MM.1S (cell line): ENCODE measurements at regions not wholly inside any gene's neighbourhood (a gene's known extent, or its start where the extent isn't known, plus 50 kb on each side); places are given as distances from the start of the nearest gene placed in this dataset.

ENCODE experiments used
- DNase-seq: peaks from one replicate; pipeline ENCODE4 v3.0.0-alpha.2; 2015
- H2AFZ ChIP-seq: fragments of 300-600 bp; sonication (generic); 2 replicates; pipeline ENCODE4 v1.6.0; 2016; ENCODE audit warnings: antibody characterized with exemption, low read length
- H3F3A ChIP-seq: fragments of 300-600 bp; sonication (generic); 2 replicates; pipeline ENCODE4 v1.6.1; 2016; ENCODE audit warnings: mild to moderate bottlenecking, antibody characterized with exemption, low read length, moderate library complexity, mixed read lengths; ENCODE audit not compliant: insufficient read depth
- H3K27ac ChIP-seq: fragments of 300-600 bp; sonication (generic); 2 replicates; pipeline ENCODE4 v1.5.1; 2016; ENCODE audit warnings: mild to moderate bottlenecking, low read length
- H3K27me3 ChIP-seq: fragments of 300-600 bp; sonication (generic); replicated peaks from 2 replicates; pipeline ENCODE4 v1.6.0; 2016; ENCODE audit warnings: low read length; ENCODE audit not compliant: insufficient read depth
- H3K36me3 ChIP-seq: fragments of 300-600 bp; sonication (generic); replicated peaks from 2 replicates; pipeline ENCODE4 v1.6.1; 2016; ENCODE audit warnings: mild to moderate bottlenecking, low read length, mixed read lengths; ENCODE audit not compliant: insufficient read depth
- H3K4me1 ChIP-seq: fragments of 300-600 bp; sonication (generic); 2 replicates; pipeline ENCODE4 v1.6.1; 2016; ENCODE audit warnings: low read length, mixed read lengths
- H3K4me2 ChIP-seq: fragments of 300-600 bp; sonication (generic); 2 replicates; pipeline ENCODE4 v1.6.0; 2016; ENCODE audit warnings: low read depth, low read length
- H3K4me3 ChIP-seq: fragments of 300-600 bp; sonication (generic); 2 replicates; pipeline ENCODE4 v1.5.1; 2016; ENCODE audit warnings: low read length, mixed read lengths
- H3K79me2 ChIP-seq: fragments of 300-600 bp; sonication (generic); 2 replicates; pipeline ENCODE4 v1.6.1; 2016; ENCODE audit warnings: mixed run types, low read length, mixed read lengths
- H3K9ac ChIP-seq: fragments of 300-600 bp; sonication (generic); 2 replicates; pipeline ENCODE4 v1.6.1; 2016; ENCODE audit warnings: low read length, mixed read lengths
- H3K9me2 ChIP-seq: fragments of 300-600 bp; sonication (generic); replicated peaks from 2 replicates; pipeline ENCODE4 v1.6.1; 2016; ENCODE audit warnings: mild to moderate bottlenecking, low read length, mixed read lengths; ENCODE audit not compliant: insufficient read depth
- H3K9me3 ChIP-seq: fragments of 300-600 bp; sonication (generic); replicated peaks from 2 replicates; pipeline ENCODE4 v1.6.1; 2016; ENCODE audit warnings: mild to moderate bottlenecking, low read length, mixed read lengths; ENCODE audit not compliant: insufficient read depth
- H4K20me1 ChIP-seq: fragments of 300-600 bp; sonication (generic); 2 replicates; pipeline ENCODE4 v1.6.1; 2016; ENCODE audit warnings: mild to moderate bottlenecking, low read length, moderate library complexity, mixed read lengths; ENCODE audit not compliant: insufficient read depth
- EZH2 ChIP-seq: fragments of 300-600 bp; sonication (generic); optimal IDR thresholded peaks from 2 replicates; pipeline ENCODE3; 2017; ENCODE audit warnings: low read depth, mild to moderate bottlenecking, antibody characterized with exemption, low read length, mixed read lengths
- EZH2phosphoT487 ChIP-seq: fragments of 300-600 bp; sonication (generic); IDR thresholded peaks from 2 replicates; pipeline ENCODE4 v1.6.1; 2018; ENCODE audit warnings: antibody characterized with exemption, low read length
- TF ChIP-seq, protein P1 (sequence below): fragments of 300-600 bp; sonication (generic); IDR thresholded peaks from 2 replicates; pipeline ENCODE4 v1.5.1; 2016; ENCODE audit warnings: antibody characterized with exemption, low read length, mixed read lengths

DNA sequence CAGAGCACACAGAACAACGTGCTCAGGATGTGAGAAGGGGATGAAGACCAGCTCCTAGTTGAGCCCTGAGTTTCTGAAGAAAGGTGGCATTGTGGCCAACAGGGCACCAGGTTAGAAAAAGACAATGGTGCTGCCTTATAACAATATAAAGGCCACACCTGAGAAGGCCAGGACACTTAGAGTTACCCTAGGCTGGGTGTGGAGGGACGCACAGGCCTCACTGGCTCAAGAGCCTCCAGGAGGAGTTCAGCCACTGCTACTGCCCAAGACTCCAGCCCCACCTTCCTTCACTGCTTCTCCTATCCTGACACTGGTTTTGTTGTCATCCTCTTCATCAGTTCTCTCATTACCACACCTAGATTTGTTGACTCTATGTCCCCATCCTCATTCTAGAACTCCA is 55.2 kb upstream of the BEND6 start:
- no peak overlapping the region for H3K4me3 ChIP-seq
- TF ChIP-seq EZH2, result no peak
- TF ChIP-seq EZH2phosphoT487, result no peak
- TF ChIP-seq, protein P1, sequence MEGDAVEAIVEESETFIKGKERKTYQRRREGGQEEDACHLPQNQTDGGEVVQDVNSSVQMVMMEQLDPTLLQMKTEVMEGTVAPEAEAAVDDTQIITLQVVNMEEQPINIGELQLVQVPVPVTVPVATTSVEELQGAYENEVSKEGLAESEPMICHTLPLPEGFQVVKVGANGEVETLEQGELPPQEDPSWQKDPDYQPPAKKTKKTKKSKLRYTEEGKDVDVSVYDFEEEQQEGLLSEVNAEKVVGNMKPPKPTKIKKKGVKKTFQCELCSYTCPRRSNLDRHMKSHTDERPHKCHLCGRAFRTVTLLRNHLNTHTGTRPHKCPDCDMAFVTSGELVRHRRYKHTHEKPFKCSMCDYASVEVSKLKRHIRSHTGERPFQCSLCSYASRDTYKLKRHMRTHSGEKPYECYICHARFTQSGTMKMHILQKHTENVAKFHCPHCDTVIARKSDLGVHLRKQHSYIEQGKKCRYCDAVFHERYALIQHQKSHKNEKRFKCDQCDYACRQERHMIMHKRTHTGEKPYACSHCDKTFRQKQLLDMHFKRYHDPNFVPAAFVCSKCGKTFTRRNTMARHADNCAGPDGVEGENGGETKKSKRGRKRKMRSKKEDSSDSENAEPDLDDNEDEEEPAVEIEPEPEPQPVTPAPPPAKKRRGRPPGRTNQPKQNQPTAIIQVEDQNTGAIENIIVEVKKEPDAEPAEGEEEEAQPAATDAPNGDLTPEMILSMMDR, result no peak
- no peaks in the 10 kb centered on the region for H3F3A ChIP-seq
- no peaks in the 10 kb centered on the region for H3K9me3 ChIP-seq
- H4K20me1 ChIP-seq, result no peaks in the 10 kb centered on the region
- no peaks in the 10 kb centered on the region for H3K36me3 ChIP-seq
- no peak overlapping the region for H3K27ac ChIP-seq
- H2AFZ ChIP-seq, result no peak overlapping the region
- DNase-seq, result no peak
- H3K4me1 ChIP-seq, result no peaks in the 10 kb centered on the region
- H3K9me2 ChIP-seq, result no peaks in the 10 kb centered on the region
- H3K4me2 ChIP-seq, result no peak overlapping the region
- no peaks in the 10 kb centered on the region for H3K27me3 ChIP-seq
- H3K9ac ChIP-seq, result no peak overlapping the region
- no peaks in the 10 kb centered on the region for H3K79me2 ChIP-seq

DNA sequence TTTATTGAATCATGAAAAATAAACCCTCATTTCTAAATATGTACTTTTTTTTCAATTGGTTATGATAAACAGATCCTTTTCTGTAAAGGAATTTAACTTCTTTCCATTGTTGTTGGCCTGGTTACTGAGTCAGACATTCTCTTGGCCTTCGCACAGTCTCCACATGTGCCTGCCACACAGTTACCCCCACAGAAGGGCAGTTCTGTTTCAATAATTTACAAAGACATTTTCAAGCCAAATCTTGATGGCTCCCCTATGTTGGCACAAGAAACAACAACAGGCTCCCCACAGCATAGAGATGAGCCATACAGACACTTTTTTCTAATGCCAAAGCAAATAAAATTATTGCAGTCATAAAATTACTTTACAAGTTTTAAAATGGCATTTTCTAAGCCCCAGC is 55.6 kb upstream of the BEND6 start:
- H3F3A ChIP-seq, result no peaks in the 10 kb centered on the region
- no peaks in the 10 kb centered on the region for H3K79me2 ChIP-seq
- no peak overlapping the region for H3K9ac ChIP-seq
- no peaks in the 10 kb centered on the region for H3K9me2 ChIP-seq
- H3K27me3 ChIP-seq, result no peaks in the 10 kb centered on the region
- H3K9me3 ChIP-seq, result no peaks in the 10 kb centered on the region
- no peak for DNase-seq
- no peak overlapping the region for H3K4me2 ChIP-seq
- no peaks in the 10 kb centered on the region for H3K4me1 ChIP-seq
- no peaks in the 10 kb centered on the region for H3K36me3 ChIP-seq
- no peak overlapping the region for H3K27ac ChIP-seq
- H2AFZ ChIP-seq, result no peak overlapping the region
- no peaks in the 10 kb centered on the region for H4K20me1 ChIP-seq
- TF ChIP-seq EZH2phosphoT487 (no peak), EZH2 (no peak)
- TF ChIP-seq, protein P1, result no peak
- H3K4me3 ChIP-seq, result no peak overlapping the region

DNA sequence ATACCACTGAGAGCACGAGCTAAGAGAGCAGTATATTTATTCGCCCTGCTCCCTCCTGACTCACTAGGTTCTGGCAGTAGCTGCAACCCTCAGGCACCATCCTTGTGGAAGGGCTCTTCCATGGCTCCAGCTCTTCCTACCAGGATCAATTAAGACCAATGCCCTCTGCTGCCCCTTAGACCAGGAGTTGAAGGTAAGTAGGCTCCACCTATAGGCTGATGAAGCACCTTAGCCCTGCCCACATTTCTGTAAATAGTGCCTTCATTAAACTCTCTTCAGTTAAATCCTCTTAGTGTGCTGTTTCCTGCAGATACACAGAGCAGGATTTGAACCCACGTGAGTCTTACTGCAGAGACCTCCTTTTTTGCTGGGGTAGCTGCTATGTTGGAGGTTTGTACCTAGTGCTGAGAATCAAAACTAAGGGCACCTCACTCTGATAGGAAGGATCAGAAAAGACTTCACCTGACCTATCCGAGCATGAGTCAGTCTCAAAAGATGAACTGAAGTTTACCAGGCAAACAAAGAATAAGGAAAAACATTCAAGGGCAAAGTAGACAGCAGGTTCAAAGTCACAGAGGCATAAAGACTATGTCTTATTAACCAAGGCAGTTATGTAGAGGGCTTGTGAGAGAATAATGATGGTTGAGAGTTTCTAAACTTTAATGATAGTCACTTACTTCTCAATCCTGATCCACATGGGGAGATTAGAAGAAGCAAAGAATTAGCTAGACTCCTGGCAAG is 56.9 kb upstream of the BEND6 start:
- Histone ChIP-seq H3K27ac (no peak overlapping the region), H3K9ac (no peak overlapping the region), H3K27me3 (no peaks in the 10 kb centered on the region), H3K9me2 (no peaks in the 10 kb centered on the region), H3K79me2 (no peaks in the 10 kb centered on the region), H4K20me1 (no peaks in the 10 kb centered on the region), H3K4me1 (no peaks in the 10 kb centered on the region), H3K9me3 (no peaks in the 10 kb centered on the region), H2AFZ (no peak overlapping the region), H3K4me3 (no peak overlapping the region), H3K4me2 (no peak overlapping the region), H3K36me3 (no peaks in the 10 kb centered on the region), H3F3A (no peaks in the 10 kb centered on the region)
- DNase-seq, result no peak
- no peak for TF ChIP-seq EZH2phosphoT487
- TF ChIP-seq EZH2, result no peak
- TF ChIP-seq, protein P1, result no peak
